ENCODE measurements at regions not wholly inside any gene's neighbourhood (a gene's known extent, or its start where the extent isn't known, plus 50 kb on each side); places are given as distances from the start of the nearest gene placed in this dataset.

DNA sequence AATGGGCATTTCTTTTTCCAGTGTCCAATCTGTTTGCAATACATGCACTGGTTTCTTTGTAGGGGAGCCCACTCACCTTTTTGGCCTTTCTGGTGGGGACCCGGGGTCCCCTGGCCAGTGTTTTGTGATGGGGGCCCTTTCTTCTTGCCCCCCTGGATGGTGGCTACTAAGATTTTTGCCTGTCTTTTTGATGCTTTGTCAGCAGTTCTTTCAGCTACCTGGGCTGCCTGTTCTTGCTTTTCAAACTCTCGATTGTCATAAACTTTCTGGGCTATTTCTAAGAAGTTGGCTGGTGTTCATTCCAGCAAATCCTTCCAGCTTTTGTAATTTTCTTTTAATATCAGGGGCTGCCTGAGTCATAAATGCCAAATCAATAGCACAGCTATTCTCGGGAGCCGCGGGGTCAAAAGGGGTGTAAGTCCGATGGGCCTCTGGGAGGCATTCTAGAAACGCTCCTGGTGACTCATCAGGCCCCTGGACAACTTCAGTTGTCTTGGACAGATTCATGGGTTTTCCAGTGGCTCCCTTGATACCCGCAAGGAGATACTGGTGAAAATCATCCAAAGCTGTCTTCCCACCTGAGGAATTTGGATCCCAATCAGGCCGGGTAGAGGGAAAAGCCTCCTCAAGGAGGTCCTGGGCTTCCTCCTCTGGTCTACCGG lies 79.0 kb downstream of the PRR15 start:
- TF ChIP-seq, protein P1, sequence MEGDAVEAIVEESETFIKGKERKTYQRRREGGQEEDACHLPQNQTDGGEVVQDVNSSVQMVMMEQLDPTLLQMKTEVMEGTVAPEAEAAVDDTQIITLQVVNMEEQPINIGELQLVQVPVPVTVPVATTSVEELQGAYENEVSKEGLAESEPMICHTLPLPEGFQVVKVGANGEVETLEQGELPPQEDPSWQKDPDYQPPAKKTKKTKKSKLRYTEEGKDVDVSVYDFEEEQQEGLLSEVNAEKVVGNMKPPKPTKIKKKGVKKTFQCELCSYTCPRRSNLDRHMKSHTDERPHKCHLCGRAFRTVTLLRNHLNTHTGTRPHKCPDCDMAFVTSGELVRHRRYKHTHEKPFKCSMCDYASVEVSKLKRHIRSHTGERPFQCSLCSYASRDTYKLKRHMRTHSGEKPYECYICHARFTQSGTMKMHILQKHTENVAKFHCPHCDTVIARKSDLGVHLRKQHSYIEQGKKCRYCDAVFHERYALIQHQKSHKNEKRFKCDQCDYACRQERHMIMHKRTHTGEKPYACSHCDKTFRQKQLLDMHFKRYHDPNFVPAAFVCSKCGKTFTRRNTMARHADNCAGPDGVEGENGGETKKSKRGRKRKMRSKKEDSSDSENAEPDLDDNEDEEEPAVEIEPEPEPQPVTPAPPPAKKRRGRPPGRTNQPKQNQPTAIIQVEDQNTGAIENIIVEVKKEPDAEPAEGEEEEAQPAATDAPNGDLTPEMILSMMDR (IDR thresholded peaks at IDR 0.05) = no peak
- no peak for TF ChIP-seq POLR2A (IDR thresholded peaks at IDR 0.05)
